VCaP (cell line): ENCODE measurements at regions not wholly inside any gene's neighbourhood (a gene's known extent, or its start where the extent isn't known, plus 50 kb on each side); places are given as distances from the start of the nearest gene placed in this dataset.
A peak's percentile ranks its signal among the peaks of the same experiment; 100 is the strongest.

Source experiments
- H3K27ac ChIP-seq: fragments of 450-650 bp; 2 replicates; pipeline ENCODE4 v1.5.1; 2017
- CTCF ChIP-seq: fragments of 450-650 bp; conservative IDR thresholded peaks from 2 replicates; pipeline ENCODE4 v1.5.1; 2017; ENCODE audit warnings: mild to moderate bottlenecking, moderate library complexity

- TF ChIP-seq CTCF = no peak
- peak overlapping the region; percentile 57; the same call in 1 of the 2 replicates for H3K27ac ChIP-seq
Observed at GRCh38 chr13:104553186-104553585, 1487.0 kb upstream of the SLC10A2 start.

- no peak overlapping the region for H3K27ac ChIP-seq
Observed at GRCh38 chr13:104534847-104535246, 1468.6 kb upstream of the SLC10A2 start.

GRCh38 chr13:104532132-104532531 is 1465.9 kb upstream of the SLC10A2 start:
- no peak overlapping the region for H3K27ac ChIP-seq
- no peak for TF ChIP-seq CTCF

More at GRCh38 chr13:104534847-104535246, 1468.6 kb upstream of the SLC10A2 start:
- no peak for TF ChIP-seq CTCF

- no peak overlapping the region for H3K27ac ChIP-seq
- TF ChIP-seq CTCF = no peak
Observed at GRCh38 chr13:104530741-104531140, 1464.5 kb upstream of the SLC10A2 start.

GRCh38 chr13:104526561-104526960 is 1460.3 kb upstream of the SLC10A2 start:
- no peak overlapping the region for H3K27ac ChIP-seq
- TF ChIP-seq CTCF = no peak

- H3K27ac ChIP-seq = no peak overlapping the region
- no peak for TF ChIP-seq CTCF
Observed at GRCh38 chr13:104525467-104525866, 1459.2 kb upstream of the SLC10A2 start.

- no peak for TF ChIP-seq CTCF
Observed at GRCh38 chr13:104522235-104523072, 1456.2 kb upstream of the SLC10A2 start.

More at GRCh38 chr13:104522235-104523072, 1456.2 kb upstream of the SLC10A2 start:
- no peak overlapping the region; the same call in 1 of the 2 replicates for H3K27ac ChIP-seq
